NCI-H1694 (cell line): ENCODE measurements at regions not wholly inside any gene's neighbourhood (a gene's known extent, or its start where the extent isn't known, plus 50 kb on each side); places are given as distances from the start of the nearest gene placed in this dataset.
"Not testable (repeated sequence)": the region's sequence is repeated elsewhere in the genome, so short reads cannot be mapped to it uniquely, and the experiment has no call there.

Experiments
- DNase-seq: peaks from one replicate; lab custom pipeline; 2025; lab: John Stamatoyannopoulos, UW

DNA sequence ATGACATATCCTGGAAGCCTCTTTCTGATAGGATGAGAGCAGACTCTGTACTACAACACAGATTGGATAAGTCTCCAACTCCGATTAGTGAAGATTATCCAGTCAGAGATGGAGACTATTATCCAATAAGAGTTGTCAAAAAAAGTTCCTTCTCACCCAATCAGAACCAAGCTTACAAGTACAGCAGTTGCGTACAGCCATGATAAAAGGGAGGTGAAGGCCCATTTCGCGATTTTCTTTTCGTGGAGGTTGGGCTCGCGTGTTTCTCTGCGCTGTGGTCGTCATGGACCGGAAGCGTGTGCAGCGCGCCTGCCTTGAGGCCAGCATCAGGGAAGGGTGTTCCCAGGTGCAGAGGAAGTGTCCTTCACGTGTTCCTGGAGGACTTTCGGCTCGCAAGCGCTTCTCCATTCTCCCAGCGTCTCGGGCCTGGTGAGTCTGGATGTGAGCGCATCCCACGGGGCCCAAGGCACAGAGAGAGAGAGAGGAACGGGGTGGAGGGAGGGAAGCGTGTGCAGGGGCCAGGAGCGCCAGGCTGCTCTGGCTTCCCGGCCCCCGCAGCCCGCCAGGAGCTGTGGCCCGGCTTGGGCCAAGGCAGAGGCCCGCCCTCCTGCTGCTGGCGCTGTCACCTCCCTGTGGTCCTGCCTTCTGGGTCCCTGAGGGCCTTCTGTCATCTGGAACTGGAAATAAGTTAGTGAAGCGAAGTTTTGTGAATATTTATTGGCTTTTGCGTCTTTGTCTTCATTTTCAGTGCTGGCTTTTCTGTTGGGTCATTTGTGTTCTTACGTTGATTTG, 53.9 kb downstream of the CDRT15L2 start:
- DNase-seq, result not testable (repeated sequence)

- DNase-seq, result not testable (repeated sequence)
These were observed 60.6 kb downstream of the CDRT15L2 start for GRCh38 chr17:20640147-20640546.

GRCh38 chr17:20646661-20647272, 67.2 kb downstream of the CDRT15L2 start:
- DNase-seq, result not testable (repeated sequence)

GRCh38 chr17:20649097-20649767, 69.7 kb downstream of the CDRT15L2 start:
- DNase-seq, result not testable (repeated sequence)

- DNase-seq, result not testable (repeated sequence)
These were observed 71.5 kb downstream of the CDRT15L2 start for GRCh38 chr17:20651022-20651421.

GRCh38 chr17:20651736-20652135, 72.2 kb downstream of the CDRT15L2 start:
- not testable (repeated sequence) for DNase-seq

GRCh38 chr17:20653391-20653790, 73.9 kb downstream of the CDRT15L2 start:
- DNase-seq, result not testable (repeated sequence)

GRCh38 chr17:20654114-20654513, 74.6 kb downstream of the CDRT15L2 start:
- not testable (repeated sequence) for DNase-seq

GRCh38 chr17:20654575-20654974, 75.1 kb downstream of the CDRT15L2 start:
- not testable (repeated sequence) for DNase-seq

- not testable (repeated sequence) for DNase-seq
These were observed 85.8 kb downstream of the CDRT15L2 start for GRCh38 chr17:20665103-20665955.

- not testable (repeated sequence) for DNase-seq
These were observed 87.2 kb downstream of the CDRT15L2 start for GRCh38 chr17:20666689-20667088.

GRCh38 chr17:20667712-20668111, 88.2 kb downstream of the CDRT15L2 start:
- not testable (repeated sequence) for DNase-seq

- DNase-seq, result not testable (repeated sequence)
These were observed 88.8 kb downstream of the CDRT15L2 start for GRCh38 chr17:20668316-20668715.

DNA sequence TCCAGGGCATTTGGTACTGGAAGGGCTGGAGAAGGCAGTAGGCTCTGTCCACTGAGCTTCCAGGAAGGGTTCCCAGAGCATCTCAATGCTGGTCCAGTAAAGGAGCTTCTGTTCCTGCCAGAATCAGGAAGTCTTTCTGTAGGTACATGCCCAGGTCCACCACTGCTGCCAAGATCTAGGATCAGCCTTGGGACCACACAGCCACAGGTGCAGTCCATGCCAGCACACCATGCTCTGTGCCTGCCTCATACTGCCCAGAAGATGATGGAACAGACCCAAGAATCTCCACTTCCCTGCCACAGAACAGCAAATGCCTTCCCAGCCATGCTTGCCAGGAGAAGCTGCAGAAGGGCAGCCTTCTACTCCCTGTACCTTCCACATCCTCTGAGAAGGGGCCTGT, 89.3 kb downstream of the CDRT15L2 start:
- not testable (repeated sequence) for DNase-seq

GRCh38 chr17:20670506-20670905, 91.0 kb downstream of the CDRT15L2 start:
- not testable (repeated sequence) for DNase-seq

DNA sequence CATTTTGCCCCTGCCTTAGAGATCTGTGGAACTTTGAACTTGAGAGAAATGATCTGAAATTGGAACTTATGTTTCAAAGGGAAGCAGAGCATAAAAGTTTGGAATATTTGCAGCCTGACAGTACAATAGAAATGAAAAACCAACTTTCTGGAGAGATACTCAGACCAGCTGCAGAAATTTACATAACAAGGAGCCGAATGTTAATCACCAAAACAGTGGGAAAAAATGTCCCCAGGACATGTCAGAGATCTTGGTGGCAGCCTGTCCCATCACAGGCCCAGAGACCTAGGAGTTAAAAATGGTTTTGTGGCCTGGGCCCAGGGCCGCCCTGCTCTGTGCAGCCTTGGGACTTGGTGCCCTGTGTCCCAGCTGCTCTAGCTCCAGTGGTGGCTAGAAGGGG, 94.8 kb downstream of the CDRT15L2 start:
- not testable (repeated sequence) for DNase-seq

GRCh38 chr17:20675707-20676106, 96.2 kb downstream of the CDRT15L2 start:
- DNase-seq, result not testable (repeated sequence)

- not testable (repeated sequence) for DNase-seq
These were observed 97.1 kb downstream of the CDRT15L2 start for GRCh38 chr17:20676656-20677055.

DNA sequence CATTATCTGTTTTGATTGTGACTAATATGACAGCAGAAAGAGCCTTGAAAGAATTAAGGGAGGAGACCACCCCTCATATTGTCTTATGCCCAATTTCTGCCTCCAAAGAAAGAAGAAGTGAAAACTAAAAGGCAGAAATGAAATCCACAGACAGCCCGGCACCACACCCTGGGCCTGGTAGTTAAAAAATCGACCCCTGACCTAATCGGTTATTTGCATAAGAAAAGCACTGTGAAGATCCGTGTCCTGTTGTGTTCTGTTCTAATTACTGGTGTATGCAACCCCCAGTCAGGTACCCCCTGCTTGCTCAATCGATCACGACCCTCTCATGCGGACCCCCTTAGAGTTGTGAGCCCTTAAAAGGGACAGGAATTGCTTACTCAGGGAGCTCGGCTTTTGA, 97.9 kb downstream of the CDRT15L2 start:
- DNase-seq, result not testable (repeated sequence)

DNA sequence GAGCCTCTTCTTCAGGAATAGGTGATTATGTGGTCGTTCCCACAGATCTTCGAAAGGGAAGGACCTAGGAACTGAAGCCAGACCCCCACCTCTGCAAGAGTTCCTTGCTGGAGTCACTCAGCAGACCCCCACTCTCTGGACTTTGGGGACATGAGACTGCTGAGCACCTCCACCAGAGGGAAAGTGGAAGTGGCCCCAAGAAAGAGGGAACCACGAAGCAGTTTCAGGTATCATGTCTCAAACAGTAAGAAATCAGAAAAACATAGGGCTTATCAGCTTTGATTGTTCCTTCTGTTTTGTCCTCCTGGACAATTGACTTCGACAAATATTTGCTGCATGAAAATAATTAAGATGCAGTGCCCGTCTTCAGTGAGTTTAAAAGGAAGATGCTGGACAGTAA, 98.9 kb downstream of the CDRT15L2 start:
- not testable (repeated sequence) for DNase-seq
